ENCODE measurements at regions not wholly inside any gene's neighbourhood (a gene's known extent, or its start where the extent isn't known, plus 50 kb on each side); places are given as distances from the start of the nearest gene placed in this dataset.

- no peak for DNase-seq (ENCODE audit: low read depth in 2 of 2)
Measured at GRCh38 chr22:48453171-48453570, 1374.5 kb downstream of the BRD1 start.

GRCh38 chr22:48452766-48453165 lies 1374.9 kb downstream of the BRD1 start:
- DNase-seq (ENCODE audit: low read depth in 2 of 2), result no peak

- no peak for DNase-seq (ENCODE audit: low read depth in 2 of 2)
Measured at GRCh38 chr22:48451891-48452290, 1375.8 kb downstream of the BRD1 start.

- no peak for DNase-seq (ENCODE audit: low read depth in 2 of 2)
Measured at GRCh38 chr22:48450188-48450825, 1377.4 kb downstream of the BRD1 start.

- no peak for DNase-seq (ENCODE audit: low read depth in 2 of 2)
Measured at GRCh38 chr22:48449466-48450187, 1378.0 kb downstream of the BRD1 start.

- no peak for DNase-seq (ENCODE audit: low read depth in 2 of 2)
Measured at GRCh38 chr22:48448821-48449220, 1378.9 kb downstream of the BRD1 start.

GRCh38 chr22:48445113-48445827 lies 1382.4 kb downstream of the BRD1 start:
- no peak for DNase-seq (ENCODE audit: low read depth in 2 of 2)

- no peak for DNase-seq (ENCODE audit: low read depth in 2 of 2)
Measured at GRCh38 chr22:48444320-48445112, 1383.2 kb downstream of the BRD1 start.

- DNase-seq (ENCODE audit: low read depth in 2 of 2), result no peak
Measured at GRCh38 chr22:48443680-48444079, 1384.0 kb downstream of the BRD1 start.

GRCh38 chr22:48442663-48443062 lies 1385.0 kb downstream of the BRD1 start:
- no peak for DNase-seq (ENCODE audit: low read depth in 2 of 2)

GRCh38 chr22:48441553-48441850 lies 1386.2 kb downstream of the BRD1 start:
- DNase-seq (ENCODE audit: low read depth in 2 of 2), result no peak

- no peak for DNase-seq (ENCODE audit: low read depth in 2 of 2)
Measured at GRCh38 chr22:48440673-48441552, 1386.8 kb downstream of the BRD1 start.

- DNase-seq (ENCODE audit: low read depth in 2 of 2), result no peak
Measured at GRCh38 chr22:48440176-48440575, 1387.5 kb downstream of the BRD1 start.

GRCh38 chr22:48439560-48440135 lies 1388.0 kb downstream of the BRD1 start:
- DNase-seq (ENCODE audit: low read depth in 2 of 2), result no peak

- no peak for DNase-seq (ENCODE audit: low read depth in 2 of 2)
Measured at GRCh38 chr22:48438800-48439559, 1388.7 kb downstream of the BRD1 start.

- no peak for DNase-seq (ENCODE audit: low read depth in 2 of 2)
Measured at GRCh38 chr22:48438096-48438495, 1389.6 kb downstream of the BRD1 start.

- DNase-seq (ENCODE audit: low read depth in 2 of 2), result no peak
Measured at GRCh38 chr22:48436201-48436931, 1391.3 kb downstream of the BRD1 start.

- DNase-seq (ENCODE audit: low read depth in 2 of 2), result no peak
Measured at GRCh38 chr22:48434868-48435250, 1392.8 kb downstream of the BRD1 start.

- no peak for DNase-seq (ENCODE audit: low read depth in 2 of 2)
Measured at GRCh38 chr22:48434156-48434867, 1393.4 kb downstream of the BRD1 start.
